Subcutaneous abdominal adipose tissue (tissue), 5 donors: ENCODE measurements at regions not wholly inside any gene's neighbourhood (a gene's known extent, or its start where the extent isn't known, plus 50 kb on each side); places are given as distances from the start of the nearest gene placed in this dataset.

Experiments used
- H3K27ac ChIP-seq: one replicate; pipeline ENCODE4 v1.7.0; 2013; ENCODE audit warnings: low read depth, mild to moderate bottlenecking, inconsistent platforms, low read length, moderate library complexity
- H3K27me3 ChIP-seq, 5 donors: one replicate each; pipeline ENCODE4 v1.7.0; 2013; ENCODE audit warnings: low read length in 5 of 5, inconsistent platforms in 1 of 5; ENCODE audit not compliant: control insufficient read depth in 5 of 5, insufficient read depth in 4 of 5
- H3K36me3 ChIP-seq, 5 donors: one replicate each; pipeline ENCODE4 v1.7.0; 2013; ENCODE audit warnings: low read length in 5 of 5; ENCODE audit not compliant: control insufficient read depth in 5 of 5, insufficient read depth in 5 of 5
- H3K4me1 ChIP-seq, 5 donors: one replicate each; pipeline ENCODE4 v1.7.0; 2013; ENCODE audit warnings: low read length in 5 of 5, mild to moderate bottlenecking in 3 of 5, moderate library complexity in 1 of 5; ENCODE audit not compliant: control insufficient read depth in 5 of 5, insufficient read depth in 5 of 5
- H3K4me3 ChIP-seq, 5 donors: one replicate each; pipeline ENCODE4 v1.7.0; 2013; ENCODE audit warnings: low read length in 5 of 5, low read depth in 1 of 5
- H3K9ac ChIP-seq, 5 donors: one replicate each; pipeline ENCODE4 v1.7.0; 2013; ENCODE audit warnings: low read length in 5 of 5, mild to moderate bottlenecking in 4 of 5, moderate library complexity in 3 of 5
- H3K9me3 ChIP-seq, 5 donors: one replicate each; pipeline ENCODE4 v1.7.0; 2013; ENCODE audit warnings: low read length in 5 of 5; ENCODE audit not compliant: control insufficient read depth in 5 of 5
- donor health status: healthy.
- donor health status: healthy.
- donor health status: healthy.
- donor health status: healthy.
- donor health status: healthy.

GRCh38 chr1:234709473-234710228 is 99.7 kb upstream of the IRF2BP2 start:
- Histone ChIP-seq H3K4me3 (no peak overlapping the region), H3K36me3 (no peaks in the 10 kb centered on the region), H3K27me3 (no peaks in the 10 kb centered on the region), H3K4me1 (peaks cover 0 to 11% (median 8%) of the 10 kb centered on the region in 5 donors), H3K9ac (no peak overlapping the region), H3K27ac (no peak overlapping the region), H3K9me3 (no peaks in the 10 kb centered on the region)

GRCh38 chr1:234708700-234709395 is 98.9 kb upstream of the IRF2BP2 start:
- Histone ChIP-seq H3K27ac (no peak overlapping the region), H3K9me3 (no peaks in the 10 kb centered on the region), H3K4me1 (peaks cover 0 to 11% (median 8%) of the 10 kb centered on the region in 5 donors), H3K4me3 (no peak overlapping the region), H3K27me3 (no peaks in the 10 kb centered on the region), H3K9ac (no peak overlapping the region), H3K36me3 (no peaks in the 10 kb centered on the region)

- Histone ChIP-seq H3K27me3 (no peaks in the 10 kb centered on the region), H3K4me1 (peaks cover 3 to 20% (median 12%) of the 10 kb centered on the region in 5 donors), H3K27ac (no peak overlapping the region), H3K9ac (no peak overlapping the region), H3K9me3 (no peaks in the 10 kb centered on the region), H3K4me3 (no peak overlapping the region), H3K36me3 (no peaks in the 10 kb centered on the region)
These were observed 97.7 kb upstream of the IRF2BP2 start for GRCh38 chr1:234707641-234708040.

- Histone ChIP-seq H3K4me3 (no peak overlapping the region), H3K36me3 (no peaks in the 10 kb centered on the region), H3K9me3 (no peaks in the 10 kb centered on the region), H3K27ac (no peak overlapping the region), H3K4me1 (peaks cover 6 to 25% (median 18%) of the 10 kb centered on the region in 5 donors), H3K27me3 (no peaks in the 10 kb centered on the region), H3K9ac (no peak overlapping the region)
These were observed 97.0 kb upstream of the IRF2BP2 start for GRCh38 chr1:234706931-234707330.

- Histone ChIP-seq H3K4me3 (no peak overlapping the region), H3K27ac (no peak overlapping the region), H3K36me3 (no peaks in the 10 kb centered on the region), H3K4me1 (peaks cover 6 to 33% (median 25%) of the 10 kb centered on the region in 5 donors), H3K27me3 (no peaks in the 10 kb centered on the region), H3K9ac (no peak overlapping the region), H3K9me3 (no peaks in the 10 kb centered on the region)
These were observed 96.2 kb upstream of the IRF2BP2 start for GRCh38 chr1:234706199-234706598.

GRCh38 chr1:234705615-234706014 is 95.6 kb upstream of the IRF2BP2 start:
- H3K4me3 ChIP-seq, result no peak overlapping the region
- no peaks in the 10 kb centered on the region for H3K27me3 ChIP-seq
- no peak overlapping the region for H3K9ac ChIP-seq
- no peaks in the 10 kb centered on the region for H3K9me3 ChIP-seq
- no peaks in the 10 kb centered on the region for H3K36me3 ChIP-seq
- H3K27ac ChIP-seq, result no peak overlapping the region
- peaks cover 6 to 36% (median 31%) of the 10 kb centered on the region in 5 donors for H3K4me1 ChIP-seq

GRCh38 chr1:234704106-234704887 is 94.3 kb upstream of the IRF2BP2 start:
- H3K36me3 ChIP-seq, result no peaks in the 10 kb centered on the region
- H3K27ac ChIP-seq, result no peak overlapping the region
- H3K27me3 ChIP-seq, result no peaks in the 10 kb centered on the region
- H3K9me3 ChIP-seq, result no peaks in the 10 kb centered on the region
- no peak overlapping the region for H3K4me3 ChIP-seq
- no peak overlapping the region for H3K9ac ChIP-seq
- H3K4me1 ChIP-seq, result peaks cover 6 to 49% (median 42%) of the 10 kb centered on the region in 5 donors

GRCh38 chr1:234702342-234703000 is 92.5 kb upstream of the IRF2BP2 start:
- peaks cover 6 to 49% (median 42%) of the 10 kb centered on the region in 5 donors for H3K4me1 ChIP-seq
- H3K9me3 ChIP-seq, result no peaks in the 10 kb centered on the region
- no peak overlapping the region for H3K4me3 ChIP-seq
- H3K36me3 ChIP-seq, result no peaks in the 10 kb centered on the region
- H3K9ac ChIP-seq, result no peak overlapping the region
- peak overlapping the region; percentile 75 for H3K27ac ChIP-seq
- no peaks in the 10 kb centered on the region for H3K27me3 ChIP-seq

- H3K27ac ChIP-seq, result peak overlapping the region; percentile 75
- no peaks in the 10 kb centered on the region for H3K36me3 ChIP-seq
- peak overlapping the region in 1 of 5 donors; percentile 15 for H3K4me3 ChIP-seq
- H3K9ac ChIP-seq, result peak overlapping the region in 1 of 5 donors; percentile 36
- H3K4me1 ChIP-seq, result peaks cover 6 to 49% (median 39%) of the 10 kb centered on the region in 5 donors
- no peaks in the 10 kb centered on the region for H3K9me3 ChIP-seq
- no peaks in the 10 kb centered on the region for H3K27me3 ChIP-seq
These were observed 91.9 kb upstream of the IRF2BP2 start for GRCh38 chr1:234701737-234702341.
